NCI-H510A (cell line): ENCODE measurements at regions not wholly inside any gene's neighbourhood (a gene's known extent, or its start where the extent isn't known, plus 50 kb on each side); places are given as distances from the start of the nearest gene placed in this dataset.
"Not testable (repeated sequence)": the region's sequence is repeated elsewhere in the genome, so short reads cannot be mapped to it uniquely, and the experiment has no call there.

Source experiments
- DNase-seq: peaks from one replicate; lab custom pipeline; 2025; lab: John Stamatoyannopoulos, UW

DNA sequence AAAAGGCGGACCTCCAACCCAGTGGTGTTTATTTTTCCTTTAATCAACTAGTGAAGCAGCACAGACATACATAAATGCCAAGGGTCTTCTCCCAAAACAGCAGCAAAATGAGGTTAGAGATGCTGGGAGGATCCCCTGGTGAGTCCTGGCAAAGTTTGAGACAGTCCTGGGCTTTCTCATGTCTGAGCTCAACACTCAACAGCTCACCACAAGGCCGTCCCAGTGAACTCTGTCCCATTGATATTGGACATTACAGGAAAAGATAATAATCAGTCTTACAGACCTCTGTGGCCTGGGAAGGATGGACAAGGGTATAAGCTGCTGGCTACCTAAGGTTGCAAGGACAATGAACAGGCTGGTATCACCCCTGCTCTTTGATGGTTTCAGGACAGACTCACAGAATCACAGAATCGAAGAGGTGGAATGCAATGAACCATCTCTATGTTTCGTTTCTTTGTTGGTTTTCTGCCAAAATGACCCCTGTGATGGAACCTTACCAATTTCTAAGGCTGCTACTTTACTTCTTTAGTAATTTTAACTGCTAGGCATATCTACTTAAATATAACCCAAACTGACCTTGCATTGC lies 551.8 kb downstream of the RAB28 start:
- no peak for DNase-seq

DNA sequence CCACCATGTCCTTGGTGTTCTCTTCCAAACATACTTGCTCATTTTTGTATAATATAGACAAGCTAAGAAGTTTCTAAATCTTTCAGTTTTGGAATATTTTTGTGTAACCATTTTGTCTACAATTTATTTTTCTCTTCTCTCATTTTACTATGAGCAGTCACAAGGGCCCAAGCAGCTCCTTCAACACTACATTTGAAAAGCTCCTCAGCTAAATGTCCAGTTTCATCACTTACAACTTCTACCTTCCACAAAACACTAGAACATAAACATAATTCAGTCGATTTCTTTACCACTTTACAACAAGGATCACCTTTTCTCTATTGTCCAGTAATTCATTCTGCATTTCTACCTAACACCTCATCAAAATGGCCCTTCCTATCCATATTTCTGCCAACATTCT lies 554.4 kb downstream of the RAB28 start:
- no peak for DNase-seq

DNA sequence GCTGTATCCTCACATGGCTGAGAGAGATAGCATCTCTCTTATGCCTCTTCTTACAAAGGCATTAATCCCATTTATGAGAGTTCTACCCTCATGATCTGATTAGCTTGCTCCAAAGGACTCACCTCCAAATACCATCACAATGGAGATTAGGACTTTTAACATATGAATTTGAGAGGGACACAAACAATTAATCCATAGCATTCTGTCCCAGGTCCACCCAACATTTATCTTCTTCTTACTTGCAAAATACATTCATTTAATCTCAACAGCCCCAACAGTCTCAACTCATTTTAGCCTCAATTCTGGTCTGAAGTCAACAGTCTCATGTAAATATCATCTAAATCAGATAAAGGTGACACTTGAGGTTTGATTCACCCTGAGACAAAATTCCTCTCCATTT lies 555.4 kb downstream of the RAB28 start:
- DNase-seq: no peak

DNA sequence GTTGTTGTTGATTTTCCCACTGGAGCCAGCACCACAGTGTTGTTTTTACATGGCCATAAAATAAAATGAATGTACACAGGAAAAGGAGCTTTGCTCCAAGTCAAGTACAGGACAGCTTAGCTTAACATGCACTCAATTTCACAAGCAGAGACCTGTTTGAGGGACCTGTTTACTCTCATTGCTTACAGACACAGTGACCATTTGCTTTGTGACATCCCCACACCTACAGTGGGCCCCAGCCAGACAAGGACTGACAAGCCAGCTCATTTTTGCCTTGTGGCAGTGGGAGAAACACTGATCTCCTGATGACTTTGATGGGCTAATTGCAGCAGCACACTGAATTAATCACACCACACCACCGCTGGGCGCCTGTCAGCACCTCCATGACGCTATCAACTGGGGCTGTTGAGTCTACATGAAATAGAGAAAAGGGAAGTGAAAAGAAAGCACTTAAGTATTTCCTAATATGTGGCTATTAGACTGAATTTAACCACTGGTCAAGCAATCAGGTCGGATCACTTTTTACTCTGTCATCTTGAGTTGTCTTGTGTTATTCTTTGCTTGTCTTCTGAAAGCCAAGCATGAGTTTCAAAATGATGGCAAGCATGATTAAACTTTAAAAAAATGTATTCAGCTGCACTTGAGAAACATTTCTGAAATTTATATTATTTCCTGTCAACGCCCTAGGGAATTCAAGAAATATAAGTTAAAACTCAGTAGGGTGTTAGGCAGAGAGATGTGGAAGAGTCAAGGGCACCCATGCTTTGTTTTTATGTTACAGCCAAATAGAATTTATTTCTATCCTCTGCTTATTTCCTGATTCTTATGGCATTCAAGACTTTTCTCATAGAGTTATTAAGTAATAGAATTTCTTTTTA lies 557.7 kb downstream of the RAB28 start:
- DNase-seq: no peak

DNA sequence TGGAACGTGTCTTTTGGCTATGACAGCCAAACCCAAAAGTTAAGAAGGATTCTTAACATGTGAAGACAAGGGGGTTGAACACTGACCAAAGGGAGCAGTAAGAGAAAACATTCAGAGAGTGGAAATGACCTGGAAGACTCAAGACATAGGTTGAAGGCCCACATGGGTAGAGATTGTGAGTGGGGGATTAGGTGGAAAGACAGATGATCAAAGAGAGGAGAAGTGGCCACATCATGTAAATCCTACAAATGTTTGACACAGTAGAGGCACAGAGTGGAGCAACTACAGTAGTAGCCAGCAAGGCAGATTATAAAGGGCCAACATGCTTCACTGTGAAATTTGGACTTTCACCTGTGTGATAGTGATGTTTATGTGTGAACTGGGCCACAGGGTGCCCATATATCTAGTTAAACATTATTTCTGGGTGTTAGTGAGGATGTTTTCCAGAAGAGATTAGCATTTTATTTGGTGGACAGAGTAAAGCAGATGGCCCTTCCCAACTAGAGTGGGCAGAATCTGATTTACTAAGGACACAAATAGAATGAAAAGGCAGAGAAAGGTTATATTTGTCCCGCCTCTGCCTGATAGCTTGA lies 559.3 kb downstream of the RAB28 start:
- no peak for DNase-seq

DNA sequence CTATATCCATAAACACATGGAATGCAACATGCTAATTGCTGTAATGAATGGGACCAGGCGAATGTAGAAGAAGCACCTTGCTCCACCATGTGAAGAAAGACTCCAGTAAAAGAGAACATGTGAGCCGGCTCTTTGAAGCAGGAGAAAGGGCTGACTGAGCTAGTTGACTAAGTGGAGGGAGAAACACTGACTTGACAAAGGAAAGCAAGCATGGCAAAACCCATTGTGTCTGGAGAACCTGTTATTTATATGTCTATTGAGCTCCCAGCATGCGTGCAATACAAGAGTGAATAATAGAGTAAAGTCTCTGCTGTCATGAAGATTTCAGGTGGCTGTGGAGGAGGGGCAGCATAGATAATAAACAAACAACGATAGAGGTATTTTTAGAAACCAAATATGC lies 559.9 kb downstream of the RAB28 start:
- DNase-seq: peak; percentile 5

DNA sequence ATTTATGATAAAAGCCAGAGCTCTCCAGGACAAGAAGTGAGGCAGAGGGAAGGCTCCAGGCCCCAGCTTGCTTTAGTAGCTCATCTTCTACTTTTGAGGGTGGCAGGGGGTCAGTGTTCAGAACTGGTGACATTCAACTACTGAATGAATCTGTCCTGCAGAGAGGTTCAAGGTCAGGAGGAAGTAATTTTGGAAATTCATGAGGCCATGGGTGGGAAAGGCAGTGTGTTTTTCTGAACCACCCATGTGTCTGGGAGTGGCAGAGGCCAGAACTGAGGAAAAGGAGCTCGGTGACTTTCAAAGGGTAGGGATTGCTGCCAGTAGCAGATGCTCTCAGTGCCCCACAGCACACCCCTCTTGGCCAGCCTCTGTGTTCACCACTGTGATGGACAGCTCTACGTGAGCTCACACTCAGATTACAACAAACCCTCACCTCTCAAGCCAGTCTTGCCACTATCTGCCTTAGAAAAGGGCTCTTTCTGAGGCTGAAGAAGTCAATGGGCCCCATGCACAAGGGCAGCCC lies 571.2 kb downstream of the RAB28 start:
- DNase-seq: no peak

DNA sequence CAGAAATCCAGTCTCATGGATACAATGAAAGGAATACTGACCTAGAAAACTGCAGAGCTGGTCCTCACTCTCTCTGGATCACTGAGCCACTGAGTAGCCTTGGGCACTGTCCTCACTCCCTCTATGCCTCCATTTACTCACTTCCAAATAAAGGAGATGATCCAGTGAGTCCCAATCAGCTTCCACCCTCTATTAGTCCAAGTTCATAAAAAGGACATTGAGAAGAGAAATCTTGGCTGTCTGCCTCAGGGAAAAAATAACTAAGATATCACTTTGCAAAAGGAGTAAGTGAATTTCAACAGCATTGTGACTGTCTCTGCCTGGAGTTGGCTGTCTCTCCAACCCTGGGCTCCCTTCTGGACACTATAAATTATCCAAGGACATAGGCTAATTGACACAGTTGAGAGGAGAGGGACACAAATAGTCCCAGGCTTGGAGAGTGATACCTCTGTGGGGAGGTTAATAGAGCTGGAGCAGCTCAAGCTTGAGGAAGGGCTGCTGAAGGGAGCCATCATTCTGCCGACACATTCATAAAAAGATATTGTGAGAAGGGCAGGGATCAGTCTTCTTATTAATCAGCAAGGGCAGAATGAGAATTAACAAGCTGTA lies 572.3 kb downstream of the RAB28 start:
- no peak for DNase-seq

DNA sequence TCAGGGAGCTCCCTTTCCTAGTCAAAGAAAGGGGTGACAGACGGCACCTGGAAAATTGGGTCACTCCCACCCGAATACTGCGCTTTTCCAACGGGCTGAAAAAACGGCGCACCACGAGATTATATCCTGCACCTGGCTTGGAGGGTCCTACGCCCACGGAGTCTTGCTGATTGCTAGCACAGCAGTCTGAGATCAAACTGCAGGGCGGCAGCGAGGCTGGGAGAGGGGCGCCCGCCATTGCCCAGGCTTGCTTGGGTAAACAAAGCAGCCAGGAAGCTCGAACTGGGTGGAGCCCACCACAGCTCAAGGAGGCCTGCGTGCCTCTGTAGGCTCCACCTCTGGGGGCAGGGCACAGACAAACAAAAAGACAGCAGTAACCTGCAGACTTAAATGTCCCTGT lies 580.5 kb downstream of the RAB28 start:
- not testable (repeated sequence) for DNase-seq

DNA sequence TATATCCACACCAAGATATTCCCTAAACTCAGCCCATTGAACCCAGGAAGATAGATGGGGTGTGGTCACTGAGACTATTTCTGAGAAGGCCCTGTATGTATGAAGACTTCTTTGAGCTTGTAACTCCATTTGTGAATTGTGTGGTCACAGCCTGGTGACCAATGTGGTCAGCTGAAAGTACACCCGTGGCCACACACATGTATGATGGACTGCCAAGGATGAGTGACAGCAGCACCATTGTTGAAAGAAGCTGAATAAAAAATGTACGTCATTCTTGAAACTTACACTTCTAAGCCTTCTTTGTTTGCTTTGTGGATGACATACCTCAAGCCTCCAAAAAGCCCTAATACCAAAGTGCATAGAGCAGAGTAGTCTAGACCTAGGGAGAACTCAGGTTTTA lies 581.4 kb downstream of the RAB28 start:
- no peak for DNase-seq

DNA sequence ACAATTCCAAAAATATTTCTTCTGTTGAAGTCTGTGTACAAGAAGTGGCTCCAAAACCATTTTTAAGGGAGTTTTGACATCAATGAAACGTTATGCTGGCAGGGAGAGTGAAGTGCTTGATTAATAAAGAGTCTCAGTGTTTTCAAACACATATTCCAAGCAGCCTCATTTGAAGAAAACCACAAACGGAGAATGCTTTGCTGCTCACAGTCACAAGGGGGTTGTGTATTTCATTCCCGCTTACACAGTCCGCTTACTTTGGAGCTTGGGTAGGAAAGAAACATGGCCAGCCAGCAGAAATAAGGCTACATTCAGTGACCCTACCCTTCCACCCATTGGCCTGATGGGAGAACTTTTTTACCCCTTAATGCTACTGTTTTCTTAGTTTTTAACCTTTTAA lies 586.2 kb downstream of the RAB28 start:
- no peak for DNase-seq

DNA sequence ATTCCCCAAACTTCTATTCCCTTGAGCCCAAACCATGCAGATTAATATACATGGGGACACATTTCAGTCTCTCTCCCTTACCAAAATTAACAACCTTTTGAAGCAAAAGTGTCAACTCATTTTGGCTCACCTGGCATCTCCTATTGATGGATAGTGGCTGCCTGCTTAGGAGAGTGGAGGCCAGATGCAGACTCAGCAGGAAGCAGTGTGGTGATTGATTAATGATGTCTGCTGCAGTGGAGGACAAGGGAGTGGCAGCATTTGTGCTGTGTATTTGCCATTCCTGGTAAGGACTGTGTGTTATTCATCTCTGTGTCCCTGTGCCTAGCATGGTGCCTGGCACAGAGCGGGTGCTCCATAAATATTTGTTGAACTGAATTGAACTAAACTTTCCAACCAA lies 590.1 kb downstream of the RAB28 start:
- DNase-seq: no peak

DNA sequence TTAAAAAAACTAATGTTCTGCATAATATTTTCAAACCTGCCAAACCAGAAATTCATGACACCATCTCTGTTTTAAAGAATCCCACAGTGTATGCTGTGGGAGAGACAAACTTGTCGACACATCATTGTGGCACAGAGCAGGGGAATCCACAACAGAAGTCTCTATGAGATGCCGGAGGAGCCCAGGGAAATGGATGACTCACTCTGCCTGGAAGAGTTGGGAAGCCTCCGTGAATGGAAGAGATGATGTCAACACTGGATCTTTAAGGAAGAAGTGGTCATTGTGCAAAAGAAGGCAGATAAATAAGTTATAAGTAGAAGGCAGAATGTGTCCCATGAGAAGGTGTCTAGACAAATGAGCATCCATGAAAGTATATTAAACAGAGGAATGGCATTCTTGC lies 595.1 kb downstream of the RAB28 start:
- no peak for DNase-seq

DNA sequence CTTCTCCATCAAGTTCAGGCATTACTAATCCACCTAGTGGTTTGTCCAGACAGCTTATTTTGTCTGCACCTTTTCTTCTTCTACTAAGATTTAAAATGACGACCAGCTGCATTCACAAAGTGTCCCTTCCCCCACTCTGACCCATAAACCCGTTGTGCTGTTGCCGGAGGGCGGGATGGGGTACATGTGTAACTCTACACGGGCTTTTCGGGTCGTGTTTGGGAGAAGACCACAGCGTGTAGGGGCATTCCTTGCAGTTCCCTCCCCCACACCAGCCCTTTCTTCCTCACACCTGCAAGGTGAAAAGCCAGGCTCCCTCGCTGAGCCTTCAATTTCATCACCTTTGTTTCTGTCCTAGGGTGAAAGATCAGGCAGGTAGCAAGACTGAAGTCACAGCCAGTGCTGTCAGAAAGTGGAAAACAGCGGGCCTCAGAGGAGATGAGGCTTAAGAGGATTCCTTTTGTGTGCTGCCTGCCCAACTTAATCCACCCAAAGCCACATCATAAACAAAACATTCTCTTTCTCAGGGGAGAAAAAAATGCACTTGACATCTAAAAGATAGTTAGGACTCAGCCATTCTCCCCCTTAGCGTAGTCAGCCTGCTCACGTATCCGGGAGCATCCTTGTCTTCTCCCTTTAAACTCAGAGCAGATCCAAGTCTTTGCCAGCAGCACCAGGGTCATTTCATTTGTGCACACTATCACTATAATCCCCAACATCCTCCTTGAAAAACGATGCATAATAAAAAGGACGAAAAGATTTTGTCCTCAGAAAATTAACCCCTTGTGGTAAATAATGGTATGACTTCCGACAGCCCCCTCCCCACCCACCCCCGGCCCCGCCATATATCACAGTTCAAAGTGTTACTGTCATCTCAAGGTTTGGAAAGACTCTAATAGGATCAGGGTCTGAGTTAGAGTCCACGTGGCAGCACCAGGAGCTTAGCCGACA lies 599.0 kb downstream of the RAB28 start:
- DNase-seq: no peak

DNA sequence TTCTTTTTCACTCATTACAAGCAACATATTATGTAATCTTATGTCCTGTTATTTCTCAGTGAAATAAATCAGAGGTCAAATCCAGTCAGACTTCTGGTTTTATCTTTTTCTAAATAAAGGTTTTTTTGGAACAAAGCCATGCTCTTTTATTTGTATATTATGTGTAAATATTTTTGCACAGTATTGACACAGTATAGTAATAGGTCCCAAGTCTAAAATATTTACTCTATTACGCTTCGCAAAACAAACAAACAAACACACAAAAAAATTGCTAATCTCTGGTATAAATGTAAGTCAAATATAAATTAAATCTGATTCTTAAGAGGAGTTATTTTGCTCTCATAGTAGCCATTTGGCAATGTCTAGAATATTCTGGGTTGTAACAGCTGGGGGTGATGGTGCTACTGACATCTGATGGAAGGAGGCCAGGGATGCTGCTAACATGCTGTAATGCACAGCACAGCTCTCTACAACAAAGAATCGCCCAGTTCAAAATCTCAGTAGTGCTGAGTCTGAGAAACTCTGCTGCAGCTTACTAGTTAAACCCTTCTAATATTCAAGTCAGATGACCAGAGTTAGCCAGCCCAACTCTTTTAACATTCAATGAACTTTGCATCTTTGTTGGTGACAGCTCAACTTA lies 602.1 kb downstream of the RAB28 start:
- DNase-seq: no peak

DNA sequence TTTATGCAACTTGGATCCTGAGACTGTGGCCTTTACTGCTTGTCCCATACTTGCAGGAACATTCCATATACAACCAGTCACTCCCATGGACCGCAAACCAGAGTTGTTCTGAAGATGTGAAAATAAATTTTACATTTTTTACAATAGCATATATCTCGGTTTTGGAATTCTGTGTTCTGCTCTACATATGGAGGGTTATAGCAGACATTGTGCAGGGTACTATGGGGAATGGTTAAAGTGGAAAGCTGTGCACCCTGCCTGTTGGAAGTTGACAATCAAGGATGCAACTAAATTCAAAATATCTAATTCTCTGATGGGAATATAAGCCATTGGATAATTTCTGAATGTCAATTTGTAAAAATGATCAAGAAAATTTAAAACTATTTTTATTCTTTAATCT lies 603.3 kb downstream of the RAB28 start:
- DNase-seq: no peak

DNA sequence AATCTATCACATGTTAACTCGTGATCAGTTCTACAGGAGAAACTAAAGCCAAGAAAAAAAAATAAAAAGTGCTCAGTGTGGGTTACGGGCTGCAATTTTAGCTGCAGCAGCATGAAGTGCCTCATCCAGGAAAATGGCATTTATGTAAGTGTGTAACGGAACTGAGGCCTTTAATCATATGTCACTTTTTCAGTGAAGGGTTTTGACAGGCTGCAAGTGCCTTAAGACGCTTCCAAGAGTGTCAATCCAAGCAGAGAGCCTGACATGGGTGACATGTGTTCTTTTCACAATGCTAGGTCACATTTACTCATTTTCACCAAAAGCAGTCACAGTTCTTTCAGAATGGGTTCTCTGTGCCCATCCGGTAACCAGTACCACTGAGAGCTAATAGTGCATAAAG lies 604.6 kb downstream of the RAB28 start:
- no peak for DNase-seq

DNA sequence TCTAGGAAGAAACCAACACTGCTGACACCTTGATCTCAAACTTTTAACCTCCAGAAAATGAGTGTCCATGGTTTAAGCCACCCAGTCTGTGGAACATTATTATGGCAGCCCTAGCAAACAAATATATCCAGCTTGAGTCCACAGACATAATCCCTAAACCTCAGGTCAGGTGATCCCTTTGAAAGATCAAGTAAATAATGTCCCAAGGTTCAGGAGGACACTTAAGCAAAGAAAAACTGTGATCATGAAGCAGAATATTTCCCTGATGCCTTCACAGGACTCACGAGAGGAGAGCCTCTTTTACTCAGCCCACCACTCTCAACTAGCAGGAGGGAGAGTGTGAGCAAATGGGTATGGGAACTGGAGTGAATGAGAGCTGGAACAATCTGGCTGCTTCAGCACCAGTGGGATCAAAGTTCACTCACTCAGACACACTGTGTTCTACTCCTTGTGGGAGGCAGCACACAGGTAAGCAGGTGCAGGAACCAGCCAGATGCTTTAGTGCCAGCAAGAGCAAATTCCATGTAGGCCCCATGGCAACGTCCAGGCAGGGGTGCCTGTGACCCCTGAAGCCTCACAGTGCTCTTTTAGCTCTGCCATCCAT lies 608.4 kb downstream of the RAB28 start:
- no peak for DNase-seq

DNA sequence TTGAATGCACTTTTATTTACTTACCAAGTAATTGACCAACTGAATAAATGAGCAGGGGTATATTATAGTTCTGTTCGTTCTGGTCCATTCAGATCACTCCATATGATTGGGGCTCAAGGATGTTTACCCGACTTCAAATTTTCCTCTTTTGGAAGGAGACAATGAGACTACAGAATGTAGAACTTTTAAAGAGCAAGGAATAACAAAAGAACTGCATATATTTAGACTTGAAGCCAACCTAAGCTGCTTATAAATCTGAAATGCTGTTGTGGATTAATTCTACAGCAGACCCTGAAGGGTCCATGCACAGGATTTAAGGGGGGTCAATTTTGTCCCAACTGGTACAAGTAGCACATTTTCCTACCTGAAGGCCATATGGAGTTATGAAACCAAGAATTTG lies 610.8 kb downstream of the RAB28 start:
- no peak for DNase-seq

DNA sequence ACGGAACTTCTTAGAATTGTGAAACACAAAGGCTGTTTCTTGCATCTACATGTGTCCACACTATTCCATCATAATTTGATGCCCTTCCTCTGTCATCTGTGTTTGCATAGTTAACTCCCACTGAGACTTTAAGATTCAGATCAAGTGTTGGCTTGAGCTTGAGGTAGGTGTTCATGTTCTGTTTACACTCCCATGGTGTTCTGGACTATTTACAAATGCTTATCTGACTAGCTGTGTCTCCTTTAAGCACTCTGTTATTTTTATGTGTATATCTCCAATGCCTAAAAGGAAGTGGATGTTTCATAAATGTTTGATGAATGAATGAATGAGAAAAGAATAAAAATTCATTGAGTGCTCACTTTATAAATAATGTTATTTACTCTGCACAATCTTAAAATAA lies 622.7 kb downstream of the RAB28 start:
- DNase-seq: no peak
